Osteocyte (in vitro differentiated cells): ENCODE measurements at regions not wholly inside any gene's neighbourhood (a gene's known extent, or its start where the extent isn't known, plus 50 kb on each side); places are given as distances from the start of the nearest gene placed in this dataset.

Source experiments
- DNase-seq: peaks from one replicate; pipeline ENCODE4 v3.0.0; 2021; ENCODE audit warnings: mixed read lengths; ENCODE audit not compliant: unreplicated experiment; ENCODE audit errors: extremely low spot score
- H3K27ac Mint-ChIP-seq: one replicate; pipeline ENCODE4 v1.8.0; 2021; ENCODE audit warnings: mild to moderate bottlenecking, mixed read lengths; ENCODE audit not compliant: unreplicated experiment
- H3K27me3 Mint-ChIP-seq: one replicate; pipeline ENCODE4 v1.8.0; 2021; ENCODE audit warnings: mixed read lengths; ENCODE audit not compliant: unreplicated experiment
- H3K36me3 Mint-ChIP-seq: one replicate; pipeline ENCODE4 v1.8.0; 2021; ENCODE audit warnings: mixed read lengths; ENCODE audit not compliant: unreplicated experiment
- H3K4me1 Mint-ChIP-seq: one replicate; pipeline ENCODE4 v1.8.0; 2021; ENCODE audit warnings: mixed read lengths; ENCODE audit not compliant: unreplicated experiment
- H3K4me3 Mint-ChIP-seq: one replicate; pipeline ENCODE4 v1.8.0; 2021; ENCODE audit warnings: mild to moderate bottlenecking, moderate library complexity, mixed read lengths; ENCODE audit not compliant: unreplicated experiment
- H3K9me3 Mint-ChIP-seq: one replicate; pipeline ENCODE4 v1.8.0; 2021; ENCODE audit warnings: mixed read lengths; ENCODE audit not compliant: unreplicated experiment
- CTCF ChIP-seq: fragments of 200-600 bp; sonication (generic); IDR thresholded peaks from 2 replicates; pipeline ENCODE4 v1.5.0; 2021; ENCODE audit warnings: antibody characterized with exemption, mild to moderate bottlenecking, moderate library complexity

DNA sequence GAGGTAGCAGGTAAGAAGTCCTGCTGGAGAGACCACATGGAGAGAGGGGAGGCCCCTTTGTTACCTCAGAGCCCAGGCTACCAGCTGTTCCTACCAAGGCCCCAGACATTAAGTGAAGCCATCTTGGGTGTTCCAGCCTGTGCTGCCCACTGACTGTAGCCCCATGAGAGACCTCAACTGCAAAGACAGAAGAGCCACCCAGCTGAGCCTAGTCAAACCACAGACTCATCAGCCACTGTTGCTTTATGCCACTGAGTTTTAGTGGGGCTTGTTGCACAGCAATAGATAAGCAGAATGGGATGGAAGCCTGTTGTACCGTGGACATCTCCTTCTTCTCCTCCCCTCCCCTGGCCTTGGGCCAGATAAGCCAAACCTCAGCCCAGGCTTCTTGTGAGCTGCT lies 83.9 kb downstream of the ADRA2C start:
- H3K4me1 Mint-ChIP-seq, result no peaks in the 10 kb centered on the region
- TF ChIP-seq CTCF, result no peak
- no peak overlapping the region for H3K27ac Mint-ChIP-seq
- DNase-seq, result no peak
- no peaks in the 10 kb centered on the region for H3K36me3 Mint-ChIP-seq
- no peak overlapping the region for H3K4me3 Mint-ChIP-seq
- peaks cover 34% of the 10 kb centered on the region for H3K27me3 Mint-ChIP-seq
- no peaks in the 10 kb centered on the region for H3K9me3 Mint-ChIP-seq

DNA sequence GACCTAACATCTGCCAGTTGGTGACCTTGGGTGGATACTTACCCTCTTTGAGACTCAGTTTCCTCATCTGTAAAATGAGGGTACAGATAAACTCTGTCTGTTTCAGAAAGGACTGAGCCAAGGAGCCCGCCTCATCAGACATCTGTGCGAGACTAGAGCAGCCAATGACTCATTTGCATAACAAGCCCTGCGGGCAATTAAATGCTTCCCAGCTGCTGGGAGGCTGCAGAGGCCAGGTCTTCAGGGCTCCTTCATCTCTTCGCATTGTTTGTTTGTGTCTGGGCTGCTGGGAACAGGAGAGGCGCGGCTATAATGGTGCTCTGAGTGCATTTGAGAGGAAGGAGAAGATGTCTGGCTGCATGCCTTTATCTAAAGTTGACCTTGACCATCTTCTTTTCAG lies 85.0 kb downstream of the ADRA2C start:
- no peaks in the 10 kb centered on the region for H3K36me3 Mint-ChIP-seq
- no peak for TF ChIP-seq CTCF
- H3K4me1 Mint-ChIP-seq, result no peaks in the 10 kb centered on the region
- no peak overlapping the region for H3K4me3 Mint-ChIP-seq
- H3K27ac Mint-ChIP-seq, result no peak overlapping the region
- H3K27me3 Mint-ChIP-seq, result peaks cover 29% of the 10 kb centered on the region
- H3K9me3 Mint-ChIP-seq, result no peaks in the 10 kb centered on the region
- no peak for DNase-seq

DNA sequence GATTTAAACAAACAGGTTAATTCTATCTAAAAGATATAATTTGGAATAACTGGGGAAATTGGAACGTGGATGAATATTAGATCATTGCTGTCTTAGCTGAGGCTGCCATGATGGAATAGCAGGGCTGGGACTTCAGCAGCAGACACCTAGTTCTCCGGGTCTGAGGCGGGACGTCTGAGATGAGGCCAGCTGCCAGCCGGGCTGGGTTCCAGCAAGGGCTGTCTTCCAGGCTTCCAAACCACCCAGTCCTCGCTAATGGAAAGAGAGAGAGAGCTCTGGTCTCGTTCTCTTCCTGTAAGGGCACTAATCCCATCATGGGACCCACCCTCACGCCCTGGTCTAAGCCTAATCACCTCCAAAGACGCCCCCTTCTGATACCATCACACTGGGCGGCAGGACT lies 85.7 kb downstream of the ADRA2C start:
- no peaks in the 10 kb centered on the region for H3K9me3 Mint-ChIP-seq
- H3K4me3 Mint-ChIP-seq, result no peak overlapping the region
- DNase-seq, result no peak
- no peaks in the 10 kb centered on the region for H3K36me3 Mint-ChIP-seq
- TF ChIP-seq CTCF, result no peak
- H3K4me1 Mint-ChIP-seq, result no peaks in the 10 kb centered on the region
- H3K27ac Mint-ChIP-seq, result no peak overlapping the region
- H3K27me3 Mint-ChIP-seq, result peaks cover 25% of the 10 kb centered on the region

GRCh38 chr4:3852309-3852708 lies 86.1 kb downstream of the ADRA2C start:
- Mint-ChIP-seq H3K4me1 (no peaks in the 10 kb centered on the region), H3K27ac (no peak overlapping the region), H3K27me3 (peaks cover 24% of the 10 kb centered on the region), H3K9me3 (no peaks in the 10 kb centered on the region), H3K4me3 (no peak overlapping the region), H3K36me3 (no peaks in the 10 kb centered on the region)
- no peak for TF ChIP-seq CTCF
- no peak for DNase-seq

DNA sequence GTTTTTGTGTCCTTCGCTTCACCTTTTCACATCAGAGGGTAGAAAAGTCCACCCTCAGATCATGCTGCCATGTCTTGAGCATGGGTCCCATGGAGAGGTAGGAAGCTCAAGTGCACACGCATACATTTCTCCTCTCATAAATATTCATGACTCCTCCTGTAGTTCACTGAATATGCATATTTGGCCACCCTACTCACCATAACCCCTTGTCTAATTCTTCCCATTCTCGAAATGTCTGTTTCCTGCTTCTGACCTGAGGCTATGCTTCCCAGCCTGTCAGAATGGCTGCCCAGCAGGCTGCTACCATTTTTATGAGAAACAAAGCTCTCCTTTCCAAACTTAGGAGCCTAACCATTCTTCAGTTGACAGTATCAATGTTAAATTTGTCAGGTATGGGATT lies 86.5 kb downstream of the ADRA2C start:
- TF ChIP-seq CTCF, result no peak
- Mint-ChIP-seq H3K27ac (no peak overlapping the region), H3K36me3 (no peaks in the 10 kb centered on the region), H3K4me1 (no peaks in the 10 kb centered on the region), H3K9me3 (no peaks in the 10 kb centered on the region), H3K4me3 (no peak overlapping the region), H3K27me3 (peaks cover 24% of the 10 kb centered on the region)
- no peak for DNase-seq
